Left cardiac atrium (tissue), 4 donors: ENCODE measurements at regions not wholly inside any gene's neighbourhood (a gene's known extent, or its start where the extent isn't known, plus 50 kb on each side); places are given as distances from the start of the nearest gene placed in this dataset.
A peak's percentile ranks its signal among the peaks of the same experiment; 100 is the strongest.

Experiments used
- ATAC-seq, 2 donors: fragments of 200-7000 bp; cut with Tn5 transposase; one replicate each; pipeline ENCODE4 v1.9.1; 2020; ENCODE audit warnings: mild to moderate bottlenecking in 2 of 2, moderate library complexity in 2 of 2
- DNase-seq: peaks from one replicate; pipeline ENCODE4 v3.0.0-alpha.2; 2020
- intact Hi-C, 2 donors: fragments of 100-400 bp; cut with DNase I; formaldehyde crosslinking; loops; one replicate each; pipeline versions ENCODE4 v1.14.1 to v1.15.1; 2022 to 2023
- donor health status: DM: no; HTN: yes; CAD: no.
- donor health status: DM: no; HTN: yes; CAD: no; lungs with severe emphysema.
- donor health status: DM: yes; HTN: yes; CAD: no.
- donor health status: Dilated cardiomyopathy.

GRCh38 chr6:92759178-92759577, 660.2 kb downstream of the EPHA7 start:
- ATAC-seq, result no peak
- intact Hi-C loops, result no loop called here
- no peak for DNase-seq

DNA sequence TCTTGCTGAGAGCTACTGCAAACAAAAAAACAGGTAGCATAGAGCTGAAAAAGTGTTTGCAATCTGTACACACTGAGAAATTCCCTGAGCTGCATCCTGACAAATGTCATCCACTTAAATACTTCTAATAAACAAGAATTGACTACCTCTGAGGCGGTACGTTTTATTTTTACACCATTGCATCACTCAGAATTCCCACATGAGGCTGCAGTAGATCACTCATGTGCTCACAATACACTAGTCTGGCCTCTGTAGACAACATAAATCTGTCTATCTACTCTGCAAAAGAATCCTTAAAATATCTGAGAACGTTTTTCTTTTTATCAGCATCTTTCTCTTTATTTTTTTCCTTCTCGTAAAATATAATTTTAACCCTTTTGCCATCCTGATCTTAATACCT, 661.4 kb downstream of the EPHA7 start:
- no peak for DNase-seq
- intact Hi-C loops, result no loop called here
- no peak for ATAC-seq

GRCh38 chr6:92756912-92757311, 662.4 kb downstream of the EPHA7 start:
- ATAC-seq, result no peak
- DNase-seq, result no peak
- intact Hi-C loops, result no loop called here

GRCh38 chr6:92753956-92754355, 665.4 kb downstream of the EPHA7 start:
- intact Hi-C loops, result no loop called here
- DNase-seq, result no peak
- ATAC-seq, result no peak

DNA sequence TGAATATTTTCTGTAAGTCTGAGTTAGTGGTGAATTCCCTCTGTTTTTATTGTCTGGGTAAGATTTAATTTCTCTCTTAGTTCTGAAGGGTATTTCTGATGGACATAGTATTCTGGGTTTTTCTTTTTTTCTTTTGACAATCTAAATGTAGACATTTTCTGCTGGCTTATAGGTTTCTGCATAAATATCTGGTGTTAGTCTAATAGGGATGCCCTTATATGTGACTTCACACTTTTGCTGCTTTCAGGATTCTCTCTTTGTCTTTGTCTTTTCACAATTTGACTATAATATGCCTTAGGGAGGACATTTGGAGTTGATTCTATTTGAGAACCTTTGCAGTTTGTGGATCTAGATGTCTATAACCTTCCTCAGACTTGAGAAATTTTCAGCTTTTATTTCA, 667.2 kb downstream of the EPHA7 start:
- DNase-seq (no peak), ATAC-seq (no peak)
- intact Hi-C loops, result no loop called here

GRCh38 chr6:92748131-92748530, 671.2 kb downstream of the EPHA7 start:
- DNase-seq, result no peak
- intact Hi-C loops, result no loop called here
- no peak for ATAC-seq

GRCh38 chr6:92737983-92738382, 681.4 kb downstream of the EPHA7 start:
- no peak for ATAC-seq
- intact Hi-C loops, result no loop called here
- DNase-seq, result no peak

DNA sequence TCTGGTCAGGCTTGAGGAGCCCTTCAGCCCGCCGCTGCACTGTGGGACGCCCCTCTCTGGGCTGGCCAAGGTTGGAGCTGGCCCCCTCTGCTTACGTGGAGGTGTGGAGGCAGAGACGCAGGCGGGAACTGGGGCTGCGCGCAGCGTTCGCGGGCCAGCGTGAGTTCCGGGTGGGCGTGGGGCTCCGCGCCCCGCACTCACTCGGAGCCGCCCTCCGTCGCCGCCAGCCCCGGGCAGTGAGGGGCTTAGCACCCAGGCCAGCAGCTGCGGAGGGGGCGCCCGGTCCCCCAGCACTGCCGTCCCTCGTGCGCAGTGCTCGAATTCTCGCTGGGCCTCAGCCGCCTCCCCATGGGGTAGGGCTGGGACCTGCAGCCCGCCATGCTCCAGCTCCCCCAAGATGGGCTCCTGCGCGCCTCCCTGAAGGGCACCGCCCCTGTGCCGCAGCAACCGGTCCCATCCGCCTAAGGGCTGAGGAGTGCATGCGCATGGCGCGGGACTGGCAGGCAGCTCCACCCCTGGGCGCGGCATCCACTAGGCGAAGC, 695.9 kb downstream of the EPHA7 start:
- no peak for DNase-seq
- intact Hi-C loops, result no loop called here
- ATAC-seq, result no peak

DNA sequence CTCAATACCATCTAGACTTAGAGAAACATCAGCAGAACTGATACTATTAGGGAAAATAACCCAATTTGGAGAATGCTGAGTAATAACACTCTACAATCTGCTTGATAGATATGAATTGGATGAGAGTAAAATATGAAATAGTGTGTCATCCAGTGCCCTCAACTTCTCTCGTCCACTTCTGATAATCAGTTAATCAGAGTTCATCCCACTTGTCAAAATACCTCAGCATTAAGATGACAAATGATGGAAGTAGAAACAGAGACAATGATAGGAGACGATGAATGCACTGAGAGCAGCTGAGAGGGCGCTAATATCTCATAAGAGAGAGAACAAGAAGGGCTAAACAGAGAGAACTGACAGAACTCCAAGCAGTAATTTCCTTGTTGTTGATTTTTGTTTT, 699.6 kb downstream of the EPHA7 start:
- DNase-seq (no peak), ATAC-seq (no peak)
- intact Hi-C loops, result no loop called here

GRCh38 chr6:92716638-92717037, 702.7 kb downstream of the EPHA7 start:
- intact Hi-C loops, result no loop called here
- ATAC-seq, result peak in 1 of 2 donors; percentile 61
- DNase-seq, result no peak

DNA sequence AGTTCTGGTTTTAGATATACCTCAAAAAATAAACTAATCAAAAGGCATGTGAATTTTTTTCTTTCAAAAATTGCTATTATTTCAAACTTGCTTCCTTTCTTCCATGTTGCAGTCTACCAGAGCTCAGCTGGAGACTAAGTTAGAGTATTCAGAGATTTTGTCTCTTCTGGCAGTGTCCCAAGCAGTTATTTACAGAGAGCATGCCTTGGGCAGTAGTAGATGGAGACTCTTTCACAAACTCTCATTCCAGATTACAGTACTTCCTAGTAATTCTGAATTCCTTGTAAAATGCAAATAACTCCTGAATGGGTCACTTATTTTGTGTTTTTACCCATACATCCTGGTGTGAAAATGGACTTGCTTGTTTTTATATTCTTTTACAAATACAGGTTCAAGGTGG, 703.4 kb downstream of the EPHA7 start:
- DNase-seq (no peak), ATAC-seq (no peak)
- intact Hi-C loops, result no loop called here

GRCh38 chr6:92714346-92714745, 705.0 kb downstream of the EPHA7 start:
- ATAC-seq, result no peak
- intact Hi-C loops, result no loop called here
- DNase-seq, result no peak

DNA sequence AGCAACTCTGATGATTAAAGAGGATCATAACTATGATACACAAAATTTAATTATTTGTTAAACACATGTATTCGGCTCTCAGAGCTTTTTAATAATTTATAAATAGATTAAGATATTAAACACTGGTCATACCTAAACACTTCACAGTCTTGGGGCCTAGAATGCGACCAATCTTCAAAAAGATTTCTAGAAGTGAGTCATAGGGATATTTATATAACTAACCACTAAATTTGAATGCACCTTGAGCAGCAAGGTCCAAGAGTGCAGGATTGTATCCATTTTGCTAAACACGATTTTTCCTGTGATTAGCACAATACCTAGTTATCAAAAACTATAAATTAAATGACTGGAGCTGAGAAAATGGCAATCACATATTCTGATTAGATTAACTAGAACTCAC, 709.3 kb downstream of the EPHA7 start:
- no peak for DNase-seq
- intact Hi-C loops, result no loop called here
- no peak for ATAC-seq

DNA sequence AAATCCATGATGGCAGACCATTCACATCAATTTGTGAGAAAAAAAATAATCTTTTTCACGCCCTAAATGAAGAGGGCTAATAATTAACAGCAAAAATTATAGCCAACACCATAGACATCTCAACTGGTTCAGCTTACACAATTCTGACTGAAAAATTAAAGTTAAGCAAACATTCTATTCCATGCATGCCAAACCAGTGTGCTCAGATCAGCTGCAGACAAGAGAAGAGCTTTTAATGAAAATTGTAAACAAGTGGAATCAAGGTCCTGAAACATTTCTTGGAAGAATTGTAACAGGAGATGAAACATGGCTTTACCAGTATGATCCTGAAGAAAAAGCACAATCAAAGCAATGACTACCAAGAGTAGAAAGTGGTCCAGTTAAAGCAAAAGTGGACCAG, 710.4 kb downstream of the EPHA7 start:
- ATAC-seq, result no peak
- intact Hi-C loops, result no loop called here
- DNase-seq, result no peak

DNA sequence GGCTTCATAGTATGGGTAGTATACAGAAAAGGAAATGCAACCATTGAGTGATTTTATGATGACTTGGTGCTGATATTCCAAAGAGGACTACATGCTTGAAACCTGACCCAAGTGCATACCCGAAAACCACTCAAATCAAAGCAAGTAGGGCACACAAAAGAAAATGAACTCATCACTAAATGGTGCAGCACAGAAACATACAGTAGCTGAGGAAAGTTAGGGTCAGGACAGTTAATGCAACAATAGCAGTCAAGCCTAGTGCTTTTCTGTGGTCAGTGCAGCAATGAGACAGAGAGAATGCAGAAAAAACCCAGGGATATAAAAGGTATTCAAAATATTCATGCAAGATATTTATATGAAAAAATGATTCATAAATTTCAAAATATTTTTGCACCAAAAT, 711.1 kb downstream of the EPHA7 start:
- intact Hi-C loops, result no loop called here
- DNase-seq, result no peak
- ATAC-seq, result no peak

- no peak for DNase-seq
- no peak for ATAC-seq
- intact Hi-C loops, result no loop called here
Measured at GRCh38 chr6:92706976-92707375, 712.4 kb downstream of the EPHA7 start.

DNA sequence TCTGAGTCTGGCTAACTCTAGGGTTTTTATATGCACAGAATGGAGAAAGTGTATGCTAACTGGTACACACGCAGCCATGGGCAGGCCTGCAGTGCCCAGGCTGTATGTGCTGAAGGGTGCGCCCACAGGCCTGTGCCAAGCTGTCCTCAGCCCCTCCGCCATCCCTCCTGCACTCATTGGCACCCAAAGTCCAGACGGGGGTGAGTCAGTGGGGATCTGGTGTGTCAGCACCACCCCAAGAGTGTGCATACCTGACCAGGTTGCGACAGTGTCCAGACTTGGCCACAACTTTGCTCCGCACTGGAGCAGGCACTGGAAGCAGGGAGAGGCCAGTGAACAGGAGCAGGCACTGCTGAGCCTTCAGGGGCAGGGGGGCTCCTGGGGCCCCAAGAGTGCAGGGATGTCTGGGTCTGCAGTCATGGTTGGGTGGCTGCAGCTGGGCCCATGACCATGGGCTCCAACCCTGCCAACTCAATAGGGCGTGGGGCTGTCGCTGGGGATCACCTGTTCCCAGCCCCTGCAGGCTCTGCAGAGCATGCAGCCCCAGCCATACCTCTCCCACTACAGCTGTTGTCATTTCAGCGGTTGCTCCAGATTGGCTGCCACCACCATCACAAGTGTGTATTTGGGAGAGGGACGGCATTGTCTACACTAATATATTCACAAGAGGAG, 717.8 kb downstream of the EPHA7 start:
- ATAC-seq (no peak), DNase-seq (no peak)
- intact Hi-C loops, result no loop called here

DNA sequence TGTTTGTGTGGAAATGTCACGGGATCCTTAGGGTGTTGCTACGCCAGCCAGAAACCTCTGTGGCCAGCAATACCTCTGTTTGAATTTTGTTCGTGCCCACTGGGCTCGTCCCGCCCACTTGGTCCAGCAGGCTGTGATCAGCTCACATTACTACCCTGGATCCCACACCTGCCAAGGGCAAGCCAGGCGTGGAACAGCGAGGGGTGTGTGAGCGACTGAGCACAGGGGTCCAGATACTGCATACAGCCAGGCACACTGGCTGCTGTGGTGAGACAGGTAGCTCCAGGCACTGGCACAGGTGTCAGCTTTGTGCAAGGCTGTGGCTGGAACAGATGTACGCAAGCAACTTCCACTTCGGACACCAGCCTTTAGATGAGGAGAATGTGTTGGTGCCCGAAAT, 718.9 kb downstream of the EPHA7 start:
- no peak for DNase-seq
- intact Hi-C loops, result no loop called here
- ATAC-seq, result no peak

GRCh38 chr6:92690997-92691599, 728.3 kb downstream of the EPHA7 start:
- no peak for DNase-seq
- peak; percentile 38 to 78 for ATAC-seq
- intact Hi-C loops, result no loop called here

- intact Hi-C loops, result no loop called here
- no peak for DNase-seq
- ATAC-seq, result peak in 1 of 2 donors; percentile 49
Measured at GRCh38 chr6:92688342-92688741, 731.0 kb downstream of the EPHA7 start.

- intact Hi-C loops, result no loop called here
- DNase-seq (no peak), ATAC-seq (no peak)
Measured at GRCh38 chr6:92687278-92687677, 732.1 kb downstream of the EPHA7 start.
